GM19238 (cell line): ENCODE measurements at regions not wholly inside any gene's neighbourhood (a gene's known extent, or its start where the extent isn't known, plus 50 kb on each side); places are given as distances from the start of the nearest gene placed in this dataset.
"Not testable (repeated sequence)": the region's sequence is repeated elsewhere in the genome, so short reads cannot be mapped to it uniquely, and the experiment has no call there.

Experiments
- DNase-seq: peaks from one replicate; pipeline ENCODE4 v3.0.0; 2011; ENCODE audit warnings: low spot score; ENCODE audit not compliant: insufficient read length

GRCh38 chr6:4218619-4219317 is 83.4 kb upstream of the ECI2 start:
- DNase-seq = not testable (repeated sequence)

GRCh38 chr6:4212588-4212987 is 77.2 kb upstream of the ECI2 start:
- DNase-seq = no peak

- DNase-seq = peak; percentile 15
These were observed 75.4 kb upstream of the ECI2 start for GRCh38 chr6:4210629-4211419.

- no peak for DNase-seq
These were observed 73.8 kb upstream of the ECI2 start for GRCh38 chr6:4209196-4209595.

- DNase-seq = no peak
These were observed 72.8 kb upstream of the ECI2 start for GRCh38 chr6:4208158-4208557.

GRCh38 chr6:4203642-4204417 is 68.5 kb upstream of the ECI2 start:
- not testable (repeated sequence) for DNase-seq

GRCh38 chr6:4192627-4193026 is 57.3 kb upstream of the ECI2 start:
- no peak for DNase-seq

- no peak for DNase-seq
These were observed 56.8 kb upstream of the ECI2 start for GRCh38 chr6:4192173-4192572.

GRCh38 chr6:4191271-4191721 is 55.9 kb upstream of the ECI2 start:
- no peak for DNase-seq

GRCh38 chr6:4189249-4189648 is 53.9 kb upstream of the ECI2 start:
- no peak for DNase-seq

GRCh38 chr6:4188801-4189200 is 53.4 kb upstream of the ECI2 start:
- DNase-seq = no peak

- no peak for DNase-seq
These were observed 52.1 kb upstream of the ECI2 start for GRCh38 chr6:4187480-4187879.

GRCh38 chr6:4186385-4186784 is 51.0 kb upstream of the ECI2 start:
- no peak for DNase-seq

GRCh38 chr6:4185846-4186245 is 50.5 kb upstream of the ECI2 start:
- no peak for DNase-seq

- DNase-seq = no peak
These were observed 50.0 kb upstream of the ECI2 start for GRCh38 chr6:4185419-4185818.
